Panc1 (cell line): ENCODE measurements at regions not wholly inside any gene's neighbourhood (a gene's known extent, or its start where the extent isn't known, plus 50 kb on each side); places are given as distances from the start of the nearest gene placed in this dataset.

ENCODE experiments used
- ATAC-seq: fragments of 200-7000 bp; cut with Tn5 transposase; 2 replicates; pipeline ENCODE4 v1.9.1; 2020; ENCODE audit warnings: mild to moderate bottlenecking, moderate library complexity
- BruUV-seq: library from RNA; stranded (reverse); fragments of 400-500 nt; replicated peaks from 2 replicates; lab custom pipeline; 2021; lab: Mats Ljungman, UMichigan
- CTCF ChIA-PET: fragments of 300-600 bp; sonication (Branson Sonifier 250); formaldehyde crosslinking; loops from one replicate; lab custom pipeline; 2022; ENCODE audit warnings: antibody characterized with exemption; lab: Charles Lee
- POLR2A ChIA-PET: fragments of 300-600 bp; sonication (Branson Sonifier 250); formaldehyde crosslinking; loops from one replicate; lab custom pipeline; 2022; ENCODE audit warnings: antibody characterized with exemption; lab: Charles Lee
- DNase-seq: peaks from one replicate; pipeline ENCODE4 v3.0.0-alpha.2; 2010; ENCODE audit warnings: low read depth, low spot score
- H3K27ac ChIP-seq: 2 replicates; pipeline ENCODE4 v1.5.1; 2011; ENCODE audit warnings: mild to moderate bottlenecking, low read length, inconsistent platforms
- H3K27me3 ChIP-seq: fragments of 200-500 bp; sonication (Bioruptor generic); 2 replicates; pipeline ENCODE4 v1.6.0; 2014; ENCODE audit warnings: low read length, inconsistent platforms; ENCODE audit not compliant: control insufficient read depth, insufficient read depth
- H3K36me3 ChIP-seq: fragments of 200-500 bp; sonication (Bioruptor generic); 2 replicates; pipeline ENCODE4 v1.5.1; 2014; ENCODE audit warnings: inconsistent platforms, mild to moderate bottlenecking, low read length, moderate library complexity; ENCODE audit not compliant: control insufficient read depth, insufficient read depth
- H3K4me1 ChIP-seq: 2 replicates; pipeline ENCODE4 v1.5.1; 2011; ENCODE audit warnings: inconsistent platforms, mild to moderate bottlenecking, low read length, moderate library complexity; ENCODE audit not compliant: control insufficient read depth, insufficient read depth
- H3K4me3 ChIP-seq, 2 experiments: 2 replicates each; pipeline ENCODE4 v1.5.1; 2011 to 2012; ENCODE audit warnings: low read depth in 2 of 2, low read length in 2 of 2, mild to moderate bottlenecking in 2 of 2, inconsistent platforms in 1 of 2, moderate library complexity in 1 of 2
- H3K9me3 ChIP-seq: fragments of 200-500 bp; sonication (Bioruptor generic); 2 replicates; pipeline ENCODE4 v1.5.1; 2014; ENCODE audit warnings: low read depth, mild to moderate bottlenecking, inconsistent platforms, low read length, moderate library complexity; ENCODE audit not compliant: control insufficient read depth, insufficient read depth
- POLR2AphosphoS5 ChIP-seq: IDR thresholded peaks from 2 replicates; pipeline ENCODE4 v1.6.1; 2012; ENCODE audit warnings: mild to moderate bottlenecking, low read depth, low read length, moderate library complexity
- REST ChIP-seq, 2 experiments: IDR thresholded peaks; 2 replicates each; pipeline ENCODE4 v1.6.1; 2011 to 2012; ENCODE audit warnings: low read depth in 2 of 2, control low read depth in 1 of 2, low read length in 1 of 2, mild to moderate bottlenecking in 1 of 2, moderate library complexity in 1 of 2; ENCODE audit not compliant: insufficient read depth in 1 of 2
- SIN3A ChIP-seq: IDR thresholded peaks from 2 replicates; pipeline ENCODE4 v1.6.1; 2012; ENCODE audit warnings: low read depth, mild to moderate bottlenecking, low read length, moderate library complexity, borderline replicate concordance; ENCODE audit not compliant: insufficient read depth
- TCF7L2 ChIP-seq: IDR thresholded peaks from 2 replicates; pipeline ENCODE4 v1.6.1; 2011; ENCODE audit warnings: mild to moderate bottlenecking, low read depth, low read length, inconsistent platforms
- in situ Hi-C: cut with HindIII; loops from 2 replicates; pipeline ENCODE4 v1.10.0; 2016; ENCODE audit warnings: low sequenced_read_pairs, low pct_unique_long_range_greater_than_20kb
- intact Hi-C: fragments of 100-400 bp; cut with micrococcal nuclease; formaldehyde crosslinking; loops from one replicate; pipeline ENCODE4 v1.10.0; 2022; ENCODE audit not compliant: unreplicated experiment
- TF ChIP-seq, protein P1 (sequence below): fragments of 450-650 bp; IDR thresholded peaks from 2 replicates; pipeline ENCODE4 v1.5.1; 2017; ENCODE audit warnings: mild to moderate bottlenecking

- ATAC-seq (no peak), DNase-seq (no peak)
- no TSS peak for BruUV-seq
- in situ Hi-C loops: no loop called here
- no peak overlapping the region for H3K4me3 ChIP-seq
- no peaks in the 10 kb centered on the region for H3K9me3 ChIP-seq
- no peak overlapping the region for H3K27ac ChIP-seq
- no peaks in the 10 kb centered on the region for H3K27me3 ChIP-seq
- no peaks in the 10 kb centered on the region for H3K4me1 ChIP-seq
- CTCF ChIA-PET: no interaction called here
- intact Hi-C loops: no loop called here
- POLR2A ChIA-PET: no interaction called here
- TF ChIP-seq SIN3A: no peak
- TF ChIP-seq TCF7L2: no peak
- TF ChIP-seq, protein P1, sequence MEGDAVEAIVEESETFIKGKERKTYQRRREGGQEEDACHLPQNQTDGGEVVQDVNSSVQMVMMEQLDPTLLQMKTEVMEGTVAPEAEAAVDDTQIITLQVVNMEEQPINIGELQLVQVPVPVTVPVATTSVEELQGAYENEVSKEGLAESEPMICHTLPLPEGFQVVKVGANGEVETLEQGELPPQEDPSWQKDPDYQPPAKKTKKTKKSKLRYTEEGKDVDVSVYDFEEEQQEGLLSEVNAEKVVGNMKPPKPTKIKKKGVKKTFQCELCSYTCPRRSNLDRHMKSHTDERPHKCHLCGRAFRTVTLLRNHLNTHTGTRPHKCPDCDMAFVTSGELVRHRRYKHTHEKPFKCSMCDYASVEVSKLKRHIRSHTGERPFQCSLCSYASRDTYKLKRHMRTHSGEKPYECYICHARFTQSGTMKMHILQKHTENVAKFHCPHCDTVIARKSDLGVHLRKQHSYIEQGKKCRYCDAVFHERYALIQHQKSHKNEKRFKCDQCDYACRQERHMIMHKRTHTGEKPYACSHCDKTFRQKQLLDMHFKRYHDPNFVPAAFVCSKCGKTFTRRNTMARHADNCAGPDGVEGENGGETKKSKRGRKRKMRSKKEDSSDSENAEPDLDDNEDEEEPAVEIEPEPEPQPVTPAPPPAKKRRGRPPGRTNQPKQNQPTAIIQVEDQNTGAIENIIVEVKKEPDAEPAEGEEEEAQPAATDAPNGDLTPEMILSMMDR: no peak
- no peak for TF ChIP-seq POLR2AphosphoS5
- TF ChIP-seq REST (IDR thresholded peaks at IDR 0.05; ENCODE audit: insufficient read depth in 1 of 2, low read depth in 2 of 2, low read length in 1 of 2): no peak
- H3K36me3 ChIP-seq: no peaks in the 10 kb centered on the region
Measured at GRCh38 chr9:7508516-7508915, 291.1 kb downstream of the DMAC1 start.

DNA sequence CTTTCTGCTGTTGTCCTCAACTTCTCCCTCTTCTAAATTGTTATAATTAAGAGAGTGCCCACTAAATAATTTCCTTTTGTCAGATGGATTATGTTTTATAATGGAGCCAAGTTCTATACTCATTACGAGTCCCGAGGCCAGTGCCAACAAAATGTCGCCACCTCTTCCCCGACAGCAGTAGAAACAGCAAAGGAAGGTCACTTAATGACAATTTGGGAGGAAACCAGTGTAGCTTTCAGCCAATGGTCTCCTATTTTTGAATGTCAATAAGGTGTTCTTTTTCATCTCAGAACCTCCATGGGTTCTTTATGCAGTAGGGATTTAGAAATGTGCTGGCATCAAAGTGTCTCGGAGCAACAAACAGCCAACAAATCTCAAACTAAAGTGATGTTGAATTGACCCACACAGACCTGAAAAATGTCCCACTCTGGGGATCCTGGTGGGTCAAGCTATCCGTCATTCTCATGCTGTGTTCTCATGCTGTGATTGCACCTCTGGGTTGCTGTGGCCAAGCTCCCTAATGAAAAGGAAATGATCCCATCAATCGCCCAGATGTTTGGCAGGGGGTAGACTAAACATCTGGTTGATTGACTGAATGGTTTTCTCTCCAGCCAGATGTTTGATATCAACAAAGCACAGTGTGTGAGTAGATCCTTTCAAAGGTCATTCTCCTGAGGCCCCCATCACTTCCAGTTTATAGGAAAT is 291.9 kb downstream of the DMAC1 start:
- no peaks in the 10 kb centered on the region for H3K27me3 ChIP-seq
- in situ Hi-C loops: no loop called here
- H3K36me3 ChIP-seq: no peaks in the 10 kb centered on the region
- intact Hi-C loops: no loop called here
- no peaks in the 10 kb centered on the region for H3K4me1 ChIP-seq
- H3K9me3 ChIP-seq: no peaks in the 10 kb centered on the region
- ChIA-PET POLR2A (no interaction called here), CTCF (no interaction called here)
- no TSS peak for BruUV-seq
- H3K27ac ChIP-seq: no peak overlapping the region
- DNase-seq (no peak), ATAC-seq (no peak)
- H3K4me3 ChIP-seq: no peak overlapping the region
- TF ChIP-seq SIN3A (no peak), REST (IDR thresholded peaks at IDR 0.05; ENCODE audit: insufficient read depth in 1 of 2, low read depth in 2 of 2, low read length in 1 of 2) (no peak), POLR2AphosphoS5 (no peak), TCF7L2 (no peak)
- TF ChIP-seq, protein P1: no peak
